Hepatocyte (in vitro differentiated cells): ENCODE measurements at regions not wholly inside any gene's neighbourhood (a gene's known extent, or its start where the extent isn't known, plus 50 kb on each side); places are given as distances from the start of the nearest gene placed in this dataset.
A peak's percentile ranks its signal among the peaks of the same experiment; 100 is the strongest.

Experiments used
- DNase-seq: peaks from one replicate; pipeline ENCODE4 v3.0.0-alpha.2; 2016; ENCODE audit warnings: low spot score
- H2AFZ ChIP-seq: fragments of 200-600 bp; sonication (generic); 2 replicates; pipeline ENCODE4 v1.6.0; 2016; ENCODE audit warnings: antibody characterized with exemption, mild to moderate bottlenecking
- H3K27ac ChIP-seq: fragments of 200-600 bp; sonication (generic); 2 replicates; pipeline ENCODE4 v1.5.1; 2016; ENCODE audit warnings: mild to moderate bottlenecking
- H3K27me3 ChIP-seq: fragments of 200-600 bp; sonication (generic); 2 replicates; pipeline ENCODE4 v1.6.1; 2016
- H3K36me3 ChIP-seq: fragments of 200-600 bp; sonication (generic); replicated peaks from 2 replicates; pipeline ENCODE4 v1.5.1; 2016; ENCODE audit warnings: low read depth; ENCODE audit not compliant: insufficient read depth
- H3K4me1 ChIP-seq: fragments of 200-600 bp; sonication (generic); 2 replicates; pipeline ENCODE4 v1.5.1; 2016; ENCODE audit warnings: mild to moderate bottlenecking, moderate library complexity; ENCODE audit not compliant: insufficient read depth
- H3K4me2 ChIP-seq: fragments of 200-600 bp; sonication (generic); 2 replicates; pipeline ENCODE4 v1.6.0; 2016
- H3K4me3 ChIP-seq: fragments of 200-600 bp; sonication (generic); 2 replicates; pipeline ENCODE4 v1.5.1; 2016; ENCODE audit warnings: mild to moderate bottlenecking
- H3K79me2 ChIP-seq: fragments of 200-600 bp; sonication (generic); 2 replicates; pipeline ENCODE4 v1.6.0; 2017; ENCODE audit warnings: mild to moderate bottlenecking
- H3K9me2 ChIP-seq: fragments of 200-600 bp; sonication (generic); replicated peaks from 2 replicates; pipeline ENCODE4 v1.6.0; 2017; ENCODE audit warnings: mild to moderate bottlenecking; ENCODE audit not compliant: insufficient read depth
- H3K9me3 ChIP-seq: fragments of 200-600 bp; sonication (generic); 2 replicates; pipeline ENCODE4 v1.5.1; 2016; ENCODE audit warnings: low read depth, mild to moderate bottlenecking
- H4K20me1 ChIP-seq: fragments of 200-600 bp; sonication (generic); 2 replicates; pipeline ENCODE4 v1.6.0; 2016; ENCODE audit warnings: mild to moderate bottlenecking; ENCODE audit not compliant: insufficient read depth, poor library complexity, severe bottlenecking
- CTCF ChIP-seq: fragments of 200-600 bp; sonication (generic); IDR thresholded peaks from 2 replicates; pipeline ENCODE4 v1.5.1; 2016; ENCODE audit warnings: antibody characterized with exemption, mild to moderate bottlenecking; ENCODE audit not compliant: poor library complexity
- EZH2 ChIP-seq: fragments of 200-600 bp; sonication (generic); IDR thresholded peaks from 2 replicates; pipeline ENCODE4 v1.6.1; 2016; ENCODE audit warnings: antibody characterized with exemption, mild to moderate bottlenecking, borderline replicate concordance
- EZH2phosphoT487 ChIP-seq: fragments of 200-600 bp; sonication (generic); IDR thresholded peaks from one replicate; pipeline ENCODE4 v1.6.1; 2018; ENCODE audit warnings: antibody characterized with exemption, mild to moderate bottlenecking, low read depth, moderate library complexity; ENCODE audit not compliant: unreplicated experiment, severe bottlenecking
- WGBS: methylation state at CpG from one replicate; pipeline ENCODE4 v1.1.6; 2016; ENCODE audit warnings: low lambda C conversion rate; ENCODE audit errors: missing lambda C conversion rate; 5-methylcytosine and 5-hydroxymethylcytosine counted together

GRCh38 chr6:8628736-8629135 is 193.4 kb upstream of the SLC35B3 start:
- no peak overlapping the region for H3K4me2 ChIP-seq
- no peak overlapping the region for H2AFZ ChIP-seq
- H3K9me2 ChIP-seq: no peaks in the 10 kb centered on the region
- no peaks in the 10 kb centered on the region for H3K4me1 ChIP-seq
- TF ChIP-seq EZH2phosphoT487 (no peak), CTCF (no peak), EZH2 (no peak)
- DNase-seq: no peak
- no peaks in the 10 kb centered on the region for H3K9me3 ChIP-seq
- no peak overlapping the region for H3K4me3 ChIP-seq
- no peaks in the 10 kb centered on the region for H3K79me2 ChIP-seq
- H4K20me1 ChIP-seq: no peaks in the 10 kb centered on the region
- H3K27ac ChIP-seq: no peak overlapping the region
- H3K36me3 ChIP-seq: no peaks in the 10 kb centered on the region
- 90% methylated on average over 1 of the region's 1 CpG for WGBS
- H3K27me3 ChIP-seq: no peaks in the 10 kb centered on the region

GRCh38 chr6:8628063-8628462 is 192.7 kb upstream of the SLC35B3 start:
- H3K9me2 ChIP-seq: no peaks in the 10 kb centered on the region
- no peak overlapping the region for H2AFZ ChIP-seq
- H3K4me1 ChIP-seq: no peaks in the 10 kb centered on the region
- no peaks in the 10 kb centered on the region for H4K20me1 ChIP-seq
- H3K79me2 ChIP-seq: no peaks in the 10 kb centered on the region
- no peak overlapping the region for H3K4me2 ChIP-seq
- no peak overlapping the region for H3K4me3 ChIP-seq
- no peaks in the 10 kb centered on the region for H3K27me3 ChIP-seq
- H3K9me3 ChIP-seq: no peaks in the 10 kb centered on the region
- H3K36me3 ChIP-seq: no peaks in the 10 kb centered on the region
- TF ChIP-seq EZH2phosphoT487 (no peak), CTCF (no peak), EZH2 (no peak)
- DNase-seq: no peak
- no peak overlapping the region for H3K27ac ChIP-seq

- Histone ChIP-seq H3K4me3 (no peak overlapping the region), H3K36me3 (no peaks in the 10 kb centered on the region), H3K4me1 (no peaks in the 10 kb centered on the region), H3K27me3 (no peaks in the 10 kb centered on the region), H3K9me2 (no peaks in the 10 kb centered on the region), H2AFZ (no peak overlapping the region), H3K4me2 (no peak overlapping the region), H4K20me1 (no peaks in the 10 kb centered on the region), H3K9me3 (no peaks in the 10 kb centered on the region), H3K79me2 (no peaks in the 10 kb centered on the region), H3K27ac (no peak overlapping the region)
- WGBS: 89% methylated on average over 2 of the region's 2 CpGs
- no peak for TF ChIP-seq EZH2
- no peak for TF ChIP-seq EZH2phosphoT487
- TF ChIP-seq CTCF: no peak
- peak; percentile 13 for DNase-seq
These were observed 191.9 kb upstream of the SLC35B3 start for GRCh38 chr6:8627085-8627861.

GRCh38 chr6:8624665-8625064 is 189.3 kb upstream of the SLC35B3 start:
- no peaks in the 10 kb centered on the region for H3K9me3 ChIP-seq
- no peaks in the 10 kb centered on the region for H3K9me2 ChIP-seq
- no peak overlapping the region for H3K4me3 ChIP-seq
- H3K4me2 ChIP-seq: no peak overlapping the region
- H3K4me1 ChIP-seq: no peaks in the 10 kb centered on the region
- TF ChIP-seq CTCF (no peak), EZH2phosphoT487 (no peak), EZH2 (no peak)
- H2AFZ ChIP-seq: no peak overlapping the region
- no peak overlapping the region for H3K27ac ChIP-seq
- 100% methylated on average over 1 of the region's 1 CpG for WGBS
- no peaks in the 10 kb centered on the region for H3K27me3 ChIP-seq
- no peak for DNase-seq
- H4K20me1 ChIP-seq: no peaks in the 10 kb centered on the region
- H3K36me3 ChIP-seq: no peaks in the 10 kb centered on the region
- H3K79me2 ChIP-seq: no peaks in the 10 kb centered on the region
